ENCODE measurements at regions not wholly inside any gene's neighbourhood (a gene's known extent, or its start where the extent isn't known, plus 50 kb on each side); places are given as distances from the start of the nearest gene placed in this dataset.

DNA sequence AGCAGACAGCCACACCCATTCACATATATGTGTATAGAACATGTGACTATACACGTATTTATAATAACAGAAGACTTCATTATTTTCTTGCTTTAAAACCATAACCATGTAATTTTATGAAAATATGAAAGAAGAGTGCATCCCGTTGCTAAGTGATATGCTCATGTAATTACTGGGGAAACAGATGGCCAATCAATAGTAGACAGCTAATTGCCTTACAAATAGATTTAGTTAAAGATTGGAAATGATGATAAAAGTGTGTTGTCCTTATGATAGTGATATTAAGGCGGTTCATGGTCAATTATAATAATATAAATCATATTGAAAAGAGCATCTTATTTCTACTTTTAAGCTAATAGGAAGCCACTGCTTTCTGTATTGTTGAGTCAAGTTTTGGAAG is 95.9 kb downstream of the RFC3 start:
- Histone ChIP-seq H3K9me2 (ENCODE audit: insufficient read depth) (no peaks in the 10 kb centered on the region), H2AFZ (ENCODE audit: low read depth, low read length, poor library complexity, severe bottlenecking) (no peak overlapping the region), H3K79me2 (ENCODE audit: insufficient read depth, low read length) (no peaks in the 10 kb centered on the region), H4K20me1 (ENCODE audit: insufficient read depth) (no peaks in the 10 kb centered on the region), H3K4me1 (ENCODE audit: control insufficient read depth in 1 of 2, insufficient read depth in 2 of 2, low read length in 2 of 2) (no peaks in the 10 kb centered on the region; a peak in 1 of 4 replicates), H3K9me3 (ENCODE audit: control insufficient read depth in 1 of 2, insufficient read depth in 1 of 2, low read depth in 1 of 2, low read length in 2 of 2) (no peaks in the 10 kb centered on the region), H3K36me3 (ENCODE audit: control insufficient read depth in 1 of 2, insufficient read depth in 2 of 2, low read length in 2 of 2) (no peaks in the 10 kb centered on the region), H3K4me2 (ENCODE audit: low read length) (no peak overlapping the region), H3K27me3 (ENCODE audit: insufficient read depth, low read length) (no peaks in the 10 kb centered on the region), H3K9ac (ENCODE audit: low read length) (no peak overlapping the region), H3K27ac (ENCODE audit: low read depth, low read length) (no peak overlapping the region), H3K4me3 (replicated peaks in 1 of 2; ENCODE audit: low read depth in 1 of 2, low read length in 2 of 2) (no peak overlapping the region)
- CTCF ChIA-PET = no interaction called here
- ATAC-seq (no peak), DNase-seq (ENCODE audit: low read depth, low spot score) (no peak)
- TF ChIP-seq EGR1 (IDR thresholded peaks at IDR 0.05; ENCODE audit: low read depth) = no peak
- no peak for TF ChIP-seq YY1 (IDR thresholded peaks at IDR 0.05; ENCODE audit: extremely low read depth, insufficient replicate concordance, low read depth, low read length)
- TF ChIP-seq SRF (IDR thresholded peaks at IDR 0.05; ENCODE audit: low read depth) = no peak
- no peak for TF ChIP-seq ZFX (IDR thresholded peaks at IDR 0.05)
- no peak for TF ChIP-seq ELF1 (IDR thresholded peaks at IDR 0.05; ENCODE audit: borderline replicate concordance, low read depth)
- TF ChIP-seq CEBPB (IDR thresholded peaks at IDR 0.05; ENCODE audit: low read depth) = no peak
- TF ChIP-seq RAD21 (IDR thresholded peaks at IDR 0.05; ENCODE audit: low read depth) = no peak
- TF ChIP-seq, protein P1, sequence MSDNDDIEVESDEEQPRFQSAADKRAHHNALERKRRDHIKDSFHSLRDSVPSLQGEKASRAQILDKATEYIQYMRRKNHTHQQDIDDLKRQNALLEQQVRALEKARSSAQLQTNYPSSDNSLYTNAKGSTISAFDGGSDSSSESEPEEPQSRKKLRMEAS (IDR thresholded peaks at IDR 0.05) = no peak
- no peak for TF ChIP-seq SIN3A (IDR thresholded peaks at IDR 0.05; ENCODE audit: low read depth)
- no peak for TF ChIP-seq EZH2phosphoT487 (IDR thresholded peaks at IDR 0.05; ENCODE audit: borderline replicate concordance)
- no peak for TF ChIP-seq JUND (IDR thresholded peaks at IDR 0.05)
- POLR2A ChIA-PET = interaction anchor here (1.0 kb wide), 1 partner anchor 8 kb away, joined by 3 read pairs; no protein-coding TSS in a partner anchor
- intact Hi-C loops (cut with micrococcal nuclease) = no loop called here
- RAD21 ChIA-PET (ENCODE audit: low non-redundant PET in 1 of 2, low total read pairs in 2 of 2, uncharacterized antibody in 2 of 2, unreplicated experiment in 2 of 2) = no interaction called here
- no TSS peak for BruUV-seq (replicated peaks)

DNA sequence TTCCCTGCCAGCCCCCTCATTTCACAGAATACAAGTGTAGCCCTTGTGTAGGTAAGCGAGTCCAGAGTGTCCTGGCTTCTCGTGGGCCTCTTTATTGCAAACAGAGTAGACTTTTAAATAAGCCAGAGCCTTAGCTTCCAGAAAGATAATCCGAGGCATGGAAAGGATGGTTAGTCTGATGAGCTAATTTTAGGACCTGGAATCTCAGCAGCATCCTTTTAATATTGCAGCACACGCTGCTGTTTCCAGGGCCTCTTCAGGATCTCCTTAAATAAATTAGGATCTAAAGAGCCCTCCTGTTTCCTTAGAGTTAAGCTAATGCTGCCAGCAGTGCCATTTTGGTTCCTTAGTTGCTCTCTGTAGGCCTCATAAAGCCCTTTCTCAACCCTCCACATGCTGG is 99.2 kb downstream of the RFC3 start:
- no peak for ATAC-seq
- H3K4me2 ChIP-seq (ENCODE audit: low read length) = no peak overlapping the region
- H3K27ac ChIP-seq (ENCODE audit: low read depth, low read length) = no peak overlapping the region
- ChIA-PET CTCF (no interaction called here), RAD21 (ENCODE audit: low non-redundant PET in 1 of 2, low total read pairs in 2 of 2, uncharacterized antibody in 2 of 2, unreplicated experiment in 2 of 2) (no interaction called here), POLR2A (no interaction called here)
- H3K9ac ChIP-seq (ENCODE audit: low read length) = no peak overlapping the region
- intact Hi-C loops (cut with micrococcal nuclease) = no loop called here
- TF ChIP-seq POLR2A (IDR thresholded peaks at IDR 0.05; ENCODE audit: borderline replicate concordance, extremely low read depth, insufficient read depth, insufficient read length) = no peak
- TF ChIP-seq RAD21 (IDR thresholded peaks at IDR 0.05; ENCODE audit: low read depth) = no peak
- TF ChIP-seq SRF (IDR thresholded peaks at IDR 0.05; ENCODE audit: low read depth) = no peak
- no peak for TF ChIP-seq YY1 (IDR thresholded peaks at IDR 0.05; ENCODE audit: extremely low read depth, insufficient replicate concordance, low read depth, low read length)
- no peak for TF ChIP-seq CEBPB (IDR thresholded peaks at IDR 0.05; ENCODE audit: low read depth)
- no peak for TF ChIP-seq ZNF274 (IDR thresholded peaks at IDR 0.05; ENCODE audit: low read depth, low read length)
- TF ChIP-seq, protein P2, sequence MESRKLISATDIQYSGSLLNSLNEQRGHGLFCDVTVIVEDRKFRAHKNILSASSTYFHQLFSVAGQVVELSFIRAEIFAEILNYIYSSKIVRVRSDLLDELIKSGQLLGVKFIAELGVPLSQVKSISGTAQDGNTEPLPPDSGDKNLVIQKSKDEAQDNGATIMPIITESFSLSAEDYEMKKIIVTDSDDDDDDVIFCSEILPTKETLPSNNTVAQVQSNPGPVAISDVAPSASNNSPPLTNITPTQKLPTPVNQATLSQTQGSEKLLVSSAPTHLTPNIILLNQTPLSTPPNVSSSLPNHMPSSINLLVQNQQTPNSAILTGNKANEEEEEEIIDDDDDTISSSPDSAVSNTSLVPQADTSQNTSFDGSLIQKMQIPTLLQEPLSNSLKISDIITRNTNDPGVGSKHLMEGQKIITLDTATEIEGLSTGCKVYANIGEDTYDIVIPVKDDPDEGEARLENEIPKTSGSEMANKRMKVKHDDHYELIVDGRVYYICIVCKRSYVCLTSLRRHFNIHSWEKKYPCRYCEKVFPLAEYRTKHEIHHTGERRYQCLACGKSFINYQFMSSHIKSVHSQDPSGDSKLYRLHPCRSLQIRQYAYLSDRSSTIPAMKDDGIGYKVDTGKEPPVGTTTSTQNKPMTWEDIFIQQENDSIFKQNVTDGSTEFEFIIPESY (IDR thresholded peaks at IDR 0.05; ENCODE audit: extremely low read depth, insufficient replicate concordance, low read length) = no peak
- TF ChIP-seq, protein P3, sequence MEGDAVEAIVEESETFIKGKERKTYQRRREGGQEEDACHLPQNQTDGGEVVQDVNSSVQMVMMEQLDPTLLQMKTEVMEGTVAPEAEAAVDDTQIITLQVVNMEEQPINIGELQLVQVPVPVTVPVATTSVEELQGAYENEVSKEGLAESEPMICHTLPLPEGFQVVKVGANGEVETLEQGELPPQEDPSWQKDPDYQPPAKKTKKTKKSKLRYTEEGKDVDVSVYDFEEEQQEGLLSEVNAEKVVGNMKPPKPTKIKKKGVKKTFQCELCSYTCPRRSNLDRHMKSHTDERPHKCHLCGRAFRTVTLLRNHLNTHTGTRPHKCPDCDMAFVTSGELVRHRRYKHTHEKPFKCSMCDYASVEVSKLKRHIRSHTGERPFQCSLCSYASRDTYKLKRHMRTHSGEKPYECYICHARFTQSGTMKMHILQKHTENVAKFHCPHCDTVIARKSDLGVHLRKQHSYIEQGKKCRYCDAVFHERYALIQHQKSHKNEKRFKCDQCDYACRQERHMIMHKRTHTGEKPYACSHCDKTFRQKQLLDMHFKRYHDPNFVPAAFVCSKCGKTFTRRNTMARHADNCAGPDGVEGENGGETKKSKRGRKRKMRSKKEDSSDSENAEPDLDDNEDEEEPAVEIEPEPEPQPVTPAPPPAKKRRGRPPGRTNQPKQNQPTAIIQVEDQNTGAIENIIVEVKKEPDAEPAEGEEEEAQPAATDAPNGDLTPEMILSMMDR (IDR thresholded peaks at IDR 0.05 in 2 of 3, conservative IDR thresholded peaks at IDR 0.05 in 1 of 3; ENCODE audit: borderline replicate concordance in 1 of 3, insufficient read depth in 1 of 3, low read depth in 2 of 3, low read length in 2 of 3) = no peak
- TF ChIP-seq JUND (IDR thresholded peaks at IDR 0.05) = no peak
- no peak for TF ChIP-seq EGR1 (IDR thresholded peaks at IDR 0.05; ENCODE audit: low read depth)
- TF ChIP-seq, protein P1 (IDR thresholded peaks at IDR 0.05) = no peak
- no peak for TF ChIP-seq EZH2 (IDR thresholded peaks at IDR 0.05)
- TF ChIP-seq, protein P4, sequence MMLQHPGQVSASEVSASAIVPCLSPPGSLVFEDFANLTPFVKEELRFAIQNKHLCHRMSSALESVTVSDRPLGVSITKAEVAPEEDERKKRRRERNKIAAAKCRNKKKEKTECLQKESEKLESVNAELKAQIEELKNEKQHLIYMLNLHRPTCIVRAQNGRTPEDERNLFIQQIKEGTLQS (IDR thresholded peaks at IDR 0.05) = no peak
- TF ChIP-seq EZH2phosphoT487 (IDR thresholded peaks at IDR 0.05; ENCODE audit: borderline replicate concordance) = no peak
- no peaks in the 10 kb centered on the region for H3K27me3 ChIP-seq (ENCODE audit: insufficient read depth, low read length)
- no peak overlapping the region for H3K4me3 ChIP-seq (replicated peaks in 1 of 2; ENCODE audit: low read depth in 1 of 2, low read length in 2 of 2)
- H2AFZ ChIP-seq (ENCODE audit: low read depth, low read length, poor library complexity, severe bottlenecking) = no peak overlapping the region
- H3K36me3 ChIP-seq (ENCODE audit: control insufficient read depth in 1 of 2, insufficient read depth in 2 of 2, low read length in 2 of 2) = no peaks in the 10 kb centered on the region
- BruUV-seq (replicated peaks) = no TSS peak
- H4K20me1 ChIP-seq (ENCODE audit: insufficient read depth) = no peaks in the 10 kb centered on the region
- H3K9me2 ChIP-seq (ENCODE audit: insufficient read depth) = no peaks in the 10 kb centered on the region
- DNase-seq (ENCODE audit: low read depth, low spot score) = no peak
- no peaks in the 10 kb centered on the region; a peak in 1 of 4 replicates for H3K4me1 ChIP-seq (ENCODE audit: control insufficient read depth in 1 of 2, insufficient read depth in 2 of 2, low read length in 2 of 2)
- H3K9me3 ChIP-seq (ENCODE audit: control insufficient read depth in 1 of 2, insufficient read depth in 1 of 2, low read depth in 1 of 2, low read length in 2 of 2) = no peaks in the 10 kb centered on the region
- H3K79me2 ChIP-seq (ENCODE audit: insufficient read depth, low read length) = no peaks in the 10 kb centered on the region
